HG03066 (cell line): ENCODE measurements at regions not wholly inside any gene's neighbourhood (a gene's known extent, or its start where the extent isn't known, plus 50 kb on each side); places are given as distances from the start of the nearest gene placed in this dataset.
A peak's percentile ranks its signal among the peaks of the same experiment; 100 is the strongest.
"Not testable (repeated sequence)": the region's sequence is repeated elsewhere in the genome, so short reads cannot be mapped to it uniquely, and the experiment has no call there.

Experiments used
- ATAC-seq: cut with Tn5 transposase; IDR thresholded peaks from one replicate; pipeline ENCODE4 v1.9.1; 2021; ENCODE audit warnings: low read depth; ENCODE audit not compliant: unreplicated experiment

DNA sequence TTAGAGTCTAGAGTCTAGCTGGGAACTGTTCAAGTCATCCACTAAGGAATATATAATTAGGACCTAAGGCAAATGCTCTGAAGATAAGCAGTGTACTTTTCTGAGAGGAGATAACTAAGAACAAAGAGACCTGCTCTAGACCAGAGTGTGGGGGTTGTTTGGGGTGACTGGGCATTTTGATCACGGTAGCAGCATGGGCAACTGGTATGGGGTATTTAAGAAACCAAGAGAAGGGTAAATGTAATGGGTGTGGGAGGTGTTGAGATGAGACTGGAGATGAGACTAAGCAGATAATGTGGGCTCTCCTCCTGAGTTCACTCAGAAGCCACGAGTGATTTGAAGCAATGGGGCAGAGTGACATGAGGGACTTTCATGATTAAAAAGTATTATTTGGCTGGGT lies 1082.9 kb downstream of the GATA3 start:
- no peak for ATAC-seq

DNA sequence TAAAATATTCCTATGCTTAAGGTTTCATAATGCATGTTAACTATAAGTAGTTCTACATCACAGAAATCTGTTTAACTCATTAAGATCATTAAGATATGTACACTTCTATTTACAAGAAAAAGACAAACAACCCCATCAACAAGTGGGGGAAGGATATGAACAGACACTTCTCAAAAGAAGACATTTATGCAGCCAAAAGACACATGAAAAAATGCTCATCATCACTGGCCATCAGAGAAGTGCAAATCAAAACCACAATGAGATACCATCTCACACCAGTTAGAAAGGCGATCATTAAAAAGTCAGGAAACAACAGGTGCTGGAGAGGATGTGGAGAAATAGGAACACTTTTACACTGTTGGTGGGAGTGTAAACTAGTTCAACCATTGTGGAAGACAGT lies 1084.3 kb downstream of the GATA3 start:
- not testable (repeated sequence) for ATAC-seq

DNA sequence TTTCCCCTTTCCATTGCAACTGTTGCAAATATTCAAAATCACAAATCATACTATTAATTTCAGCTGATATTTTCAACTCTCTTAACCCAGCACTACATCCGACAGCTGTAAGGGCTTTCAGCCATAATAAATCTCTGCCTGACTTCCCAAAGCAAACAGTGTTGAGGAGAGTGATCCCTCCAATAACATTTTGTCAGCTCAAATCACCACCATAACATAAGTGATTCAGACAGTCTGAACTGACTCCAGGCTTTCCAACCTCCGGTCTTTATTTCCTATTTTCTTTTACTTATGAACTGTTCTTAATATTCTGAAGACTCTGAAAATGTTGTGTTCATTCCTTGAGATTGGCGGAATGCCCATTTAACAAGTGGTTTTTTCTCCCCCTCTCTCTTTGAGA lies 1085.9 kb downstream of the GATA3 start:
- no peak for ATAC-seq

DNA sequence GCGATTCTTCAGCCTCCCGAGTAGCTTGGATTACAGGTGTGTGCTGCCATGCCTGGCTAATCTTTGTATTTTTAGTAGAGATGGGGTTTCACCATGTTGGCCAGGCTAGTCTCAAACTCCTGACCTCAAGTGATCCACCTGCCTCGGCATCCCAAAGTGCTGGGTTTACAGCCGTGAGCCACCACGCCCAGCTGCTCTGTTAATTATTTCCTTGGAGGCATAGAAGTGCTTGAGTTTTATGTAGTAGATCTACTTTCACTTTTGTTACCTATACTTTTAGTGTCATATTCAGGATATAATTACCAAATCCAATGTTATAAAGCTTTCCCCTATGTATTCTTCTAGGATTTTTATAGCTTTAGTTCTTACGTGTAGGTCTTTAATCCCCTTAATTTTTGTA lies 1093.0 kb downstream of the GATA3 start:
- no peak for ATAC-seq

DNA sequence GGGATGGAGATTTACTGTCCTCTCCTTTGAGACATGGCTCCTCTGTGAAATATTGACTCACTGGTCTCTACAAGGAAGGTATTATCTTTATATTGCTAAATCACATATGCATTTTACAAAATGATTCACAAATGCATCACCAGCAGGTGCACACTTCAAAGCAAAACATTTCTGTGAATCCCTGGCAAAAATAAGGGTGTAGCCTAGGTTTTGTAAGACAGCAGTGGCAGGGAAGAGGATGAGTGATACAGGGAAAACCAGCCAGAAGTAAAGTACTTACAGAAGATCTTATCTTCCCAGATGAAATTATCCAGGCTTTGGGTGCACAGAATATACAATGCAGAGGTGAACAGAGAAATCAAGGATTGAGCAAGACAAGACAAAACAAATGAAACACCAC lies 1094.6 kb downstream of the GATA3 start:
- ATAC-seq = no peak

DNA sequence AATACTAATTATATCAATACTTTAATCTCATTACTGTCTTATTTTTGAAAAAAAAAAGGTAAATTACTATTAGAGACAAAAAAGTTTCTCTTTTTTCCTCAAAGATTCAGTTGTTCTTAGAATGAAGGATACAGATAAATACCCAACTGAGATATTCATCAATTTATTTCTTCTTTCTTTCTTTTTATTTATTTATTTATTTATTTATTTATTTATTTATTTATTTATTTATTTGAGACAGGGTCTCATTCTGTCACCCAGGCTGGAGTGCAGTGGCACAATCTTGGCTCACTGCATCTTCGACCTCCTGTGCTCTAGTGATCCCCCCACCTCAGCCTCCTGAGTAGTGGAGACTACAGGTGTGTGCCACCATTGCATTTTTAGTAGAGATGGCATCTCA lies 1098.6 kb downstream of the GATA3 start:
- ATAC-seq = not testable (repeated sequence)

DNA sequence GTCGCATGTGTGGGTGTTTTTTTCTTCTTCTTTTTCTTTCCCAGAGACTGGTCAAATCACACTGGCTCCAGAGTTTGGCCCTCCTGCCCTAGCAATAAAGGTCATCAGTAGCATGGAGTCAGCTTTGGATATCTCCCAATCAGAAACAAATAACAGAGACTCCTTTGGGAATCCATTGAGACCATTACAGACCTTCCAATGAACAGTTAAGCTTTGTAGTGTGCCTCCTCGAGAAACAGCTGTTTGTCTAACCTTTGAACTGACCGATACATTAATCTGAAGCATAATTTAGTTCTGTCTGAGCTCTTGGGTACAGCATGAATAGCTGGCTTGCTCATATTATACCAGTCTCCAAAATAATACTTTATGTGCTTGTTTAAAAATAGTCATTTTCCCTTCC lies 1103.2 kb downstream of the GATA3 start:
- no peak for ATAC-seq

DNA sequence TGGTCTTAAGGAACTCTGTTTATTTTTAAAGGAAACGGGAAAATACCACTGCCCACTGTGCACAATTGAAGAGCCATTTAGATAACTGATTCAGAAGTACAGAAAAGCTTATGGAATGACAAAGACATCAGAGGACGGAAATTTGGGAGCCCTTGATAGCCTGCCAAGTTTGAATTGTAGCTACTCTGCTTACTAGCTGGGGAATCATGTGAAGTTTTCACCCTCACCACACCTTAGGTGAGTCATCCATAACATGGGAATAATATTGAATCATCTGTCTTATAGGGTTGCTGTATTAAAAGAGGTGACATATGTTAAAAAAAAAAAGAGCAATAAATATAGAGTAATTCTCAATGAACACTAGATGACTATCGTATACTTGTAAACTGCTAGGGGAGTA lies 1104.2 kb downstream of the GATA3 start:
- ATAC-seq = no peak

DNA sequence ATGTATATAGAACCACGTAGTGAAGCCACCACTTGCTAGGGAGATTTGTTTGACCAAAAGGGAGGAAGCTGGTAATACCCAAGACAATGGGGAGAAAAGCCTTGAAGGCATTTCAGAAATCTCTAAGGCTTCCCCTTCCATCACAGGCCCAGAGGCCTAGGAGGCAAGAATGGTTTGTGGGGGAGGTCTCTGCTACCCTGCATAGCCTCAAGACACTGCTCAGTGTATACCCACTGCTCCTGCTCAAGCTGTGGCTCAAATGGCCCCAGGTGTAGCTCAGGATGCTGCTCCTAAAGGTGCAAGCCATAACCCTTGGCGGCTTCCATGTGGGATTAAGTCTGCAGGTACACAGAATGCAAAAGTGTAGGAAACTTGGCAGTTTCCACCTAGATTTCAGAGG lies 1105.8 kb downstream of the GATA3 start:
- no peak for ATAC-seq

DNA sequence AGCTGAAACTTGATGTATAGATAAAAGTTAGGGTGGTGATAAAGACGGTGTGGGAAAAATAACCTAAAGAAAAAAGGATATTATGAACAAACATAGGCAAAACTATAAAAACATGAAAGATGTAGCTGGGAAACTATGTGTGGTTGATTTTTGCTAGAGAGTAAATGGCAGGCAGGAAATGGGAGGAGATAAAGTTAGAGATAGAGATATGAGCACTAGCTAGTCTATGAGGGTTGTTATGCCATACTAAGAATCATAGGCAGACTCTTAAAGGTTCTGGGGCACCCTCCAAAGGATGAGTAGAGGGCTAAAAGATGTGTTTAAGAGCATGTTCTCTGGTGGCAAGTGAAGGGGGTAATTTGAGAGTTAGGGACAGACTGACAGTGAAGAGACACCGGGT lies 1109.2 kb downstream of the GATA3 start:
- no peak for ATAC-seq

DNA sequence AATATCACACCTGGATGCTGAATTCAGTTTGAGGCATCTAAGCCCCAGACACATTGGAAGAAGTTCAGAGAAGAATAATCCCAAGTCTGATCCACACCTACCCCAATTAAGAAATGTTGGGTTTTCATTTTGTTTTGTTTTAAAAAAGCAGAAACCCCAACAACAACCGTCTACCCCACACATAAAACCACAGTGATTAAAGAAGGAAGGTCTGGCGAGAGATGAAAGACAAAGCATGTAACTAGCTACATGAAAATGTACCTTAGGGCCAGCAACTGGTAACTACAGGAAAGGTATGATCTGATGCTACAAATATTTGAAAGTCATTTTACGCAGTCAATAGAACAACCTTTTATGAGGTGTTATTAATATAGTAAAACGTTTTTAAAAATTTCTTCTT lies 1112.3 kb downstream of the GATA3 start:
- no peak for ATAC-seq

DNA sequence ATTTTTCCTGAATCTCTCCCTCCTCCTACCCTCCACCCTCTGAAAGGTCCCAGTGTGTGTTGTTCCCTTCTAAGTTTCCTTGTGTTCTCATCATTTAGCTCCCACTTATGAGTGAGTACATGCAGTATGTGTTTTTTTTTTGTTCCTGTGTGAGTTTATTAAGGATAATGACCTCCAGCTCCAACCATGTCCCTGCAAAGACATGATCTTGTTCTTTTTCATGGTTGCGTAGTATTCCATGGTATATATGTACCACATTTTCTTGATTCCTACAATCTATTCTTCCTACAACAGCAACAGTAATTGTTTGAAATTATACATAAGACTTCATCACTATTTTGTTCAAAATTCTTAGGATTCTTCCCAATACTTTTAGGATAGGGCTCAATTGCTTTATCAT lies 1117.8 kb downstream of the GATA3 start:
- ATAC-seq = no peak

DNA sequence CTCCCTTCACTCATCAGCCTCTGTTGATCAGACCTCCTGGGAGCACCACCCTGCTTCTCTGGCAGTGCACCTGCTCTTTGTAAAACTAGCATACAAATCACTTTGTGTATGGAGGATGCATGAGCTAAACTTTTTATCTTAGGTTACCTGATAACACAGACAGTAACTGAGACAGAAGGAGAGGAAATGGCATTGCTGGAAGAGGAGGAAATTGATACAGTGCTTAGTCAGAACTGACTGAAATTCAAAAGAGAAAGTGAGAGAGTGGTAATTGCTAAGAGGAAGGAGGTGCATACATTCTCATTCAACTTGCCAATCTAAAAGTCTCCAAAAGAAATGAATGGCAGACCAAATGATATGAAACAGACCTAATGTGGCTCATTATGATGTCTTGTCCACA lies 1120.7 kb downstream of the GATA3 start:
- no peak for ATAC-seq

DNA sequence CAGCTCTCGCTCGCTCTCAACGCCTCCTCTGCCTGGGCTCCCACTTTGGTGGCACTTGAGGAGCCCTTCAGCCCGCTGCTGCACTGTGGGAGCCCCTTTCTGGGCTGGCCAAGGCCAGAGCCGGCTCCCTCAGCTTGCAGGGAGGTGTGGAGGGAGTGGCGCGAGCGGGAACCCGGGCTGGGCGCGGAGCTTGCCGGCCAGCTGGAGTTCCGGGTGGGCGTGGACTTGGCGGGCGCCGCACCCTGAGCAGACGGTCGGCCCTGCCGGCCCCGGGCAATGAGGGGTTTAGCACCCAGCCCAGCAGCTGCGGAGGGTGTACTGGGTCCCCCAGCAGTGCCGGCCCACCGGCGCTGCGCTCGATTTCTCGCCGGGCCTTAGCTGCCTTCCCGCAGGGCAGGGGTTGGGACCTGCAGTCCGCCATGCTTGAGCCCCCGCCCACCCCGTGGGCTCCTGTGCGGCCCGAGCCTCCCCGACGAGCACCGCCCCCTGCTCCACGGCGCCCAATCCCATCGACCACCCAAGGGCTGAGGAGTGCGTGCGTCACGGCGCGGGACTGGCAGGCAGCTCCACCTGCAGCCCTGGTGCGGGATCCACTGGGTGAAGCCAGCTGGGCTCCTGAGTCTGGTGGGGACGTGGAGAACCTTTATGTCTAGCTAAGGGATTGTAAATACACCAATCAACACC lies 1128.9 kb downstream of the GATA3 start:
- ATAC-seq = not testable (repeated sequence)

DNA sequence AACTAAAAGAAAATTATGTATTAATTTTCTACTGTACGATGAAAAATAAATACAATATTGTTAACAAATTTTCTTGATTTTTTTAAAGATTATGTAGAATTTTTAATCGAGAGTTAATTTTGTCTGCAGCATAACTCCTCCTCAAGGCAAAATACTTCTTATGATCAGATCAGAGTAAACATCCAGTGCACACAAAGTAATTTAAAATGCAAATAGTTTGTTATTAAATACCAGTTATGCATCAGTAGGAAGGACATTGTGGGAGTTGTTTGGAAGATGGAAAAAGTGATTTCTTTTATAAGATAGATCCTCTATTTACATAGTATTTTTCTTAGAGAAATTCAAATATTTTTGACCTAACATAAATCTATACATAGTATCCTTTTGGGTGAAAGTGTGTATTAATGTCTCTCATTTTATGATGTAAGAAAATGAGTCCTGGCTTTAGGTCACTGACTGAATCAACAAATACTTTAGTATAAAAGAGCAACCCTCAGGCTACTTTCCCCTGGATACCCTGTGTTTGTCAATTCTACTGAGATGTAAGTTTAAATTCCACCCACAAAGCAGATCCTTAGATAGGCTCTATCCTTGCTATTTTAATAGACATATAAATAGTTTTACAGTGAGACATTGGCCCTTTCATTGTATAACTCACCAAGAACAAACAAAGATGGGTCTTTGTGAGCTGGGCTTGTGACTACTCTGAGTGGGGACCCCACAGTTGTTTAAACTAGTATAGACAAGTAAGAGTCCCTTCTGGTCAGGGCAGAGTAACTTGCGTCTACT lies 1133.7 kb downstream of the GATA3 start:
- ATAC-seq = no peak

DNA sequence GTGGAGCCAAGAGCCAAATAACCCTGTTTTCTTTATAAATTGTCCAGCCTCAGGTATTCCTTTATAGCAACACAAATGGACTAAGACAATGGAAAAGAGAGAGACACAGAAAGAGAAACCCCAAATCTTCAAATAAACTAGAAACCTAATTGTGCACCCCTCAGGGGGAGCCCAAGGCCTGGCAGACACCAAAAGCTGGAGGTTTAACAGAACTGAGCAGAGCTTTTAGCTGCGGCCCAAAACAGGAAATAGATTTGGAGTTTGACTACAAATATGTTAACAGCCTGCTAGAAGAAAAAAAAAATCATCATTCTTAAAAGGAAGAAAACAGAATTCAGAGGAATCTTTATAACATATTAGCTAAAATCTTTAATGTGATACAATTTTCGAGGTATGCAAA lies 1135.0 kb downstream of the GATA3 start:
- ATAC-seq = no peak

DNA sequence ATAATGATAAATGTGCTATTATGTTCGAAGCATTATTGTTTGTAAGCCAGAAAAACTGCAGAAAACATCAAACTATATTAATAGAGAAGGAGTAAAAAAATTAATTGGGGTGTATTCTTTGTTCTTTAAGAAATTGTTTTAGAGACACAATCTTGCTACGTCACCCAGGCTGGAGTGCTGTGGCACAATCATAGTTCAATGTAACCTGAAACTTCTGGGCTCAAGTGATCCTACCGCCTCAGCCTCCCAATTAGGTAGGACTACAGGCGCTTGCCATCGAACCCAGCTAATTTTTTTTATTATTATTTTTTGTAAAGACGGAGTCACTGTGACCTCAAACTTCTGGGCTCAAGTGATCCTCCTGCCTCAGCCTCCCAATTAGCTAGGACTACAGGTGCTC lies 1138.6 kb downstream of the GATA3 start:
- no peak for ATAC-seq

DNA sequence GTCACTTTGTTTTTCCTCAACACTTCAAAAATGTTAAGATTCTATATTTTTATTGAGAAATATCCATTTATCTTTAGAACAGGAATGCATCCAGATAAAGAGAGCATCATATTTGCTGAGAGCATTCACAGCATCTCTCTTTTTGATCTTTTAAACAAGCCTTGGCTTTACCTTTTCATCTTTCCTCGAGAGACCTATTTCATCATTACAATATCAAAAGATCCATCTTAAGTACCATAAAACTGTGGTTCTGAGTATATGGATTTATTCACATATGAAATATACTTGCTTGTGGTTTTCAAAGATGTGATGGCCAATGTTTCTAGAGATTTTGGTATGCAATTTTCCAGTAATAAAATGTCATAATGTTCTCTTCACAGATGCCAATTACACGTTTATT lies 1140.9 kb downstream of the GATA3 start:
- ATAC-seq = no peak

DNA sequence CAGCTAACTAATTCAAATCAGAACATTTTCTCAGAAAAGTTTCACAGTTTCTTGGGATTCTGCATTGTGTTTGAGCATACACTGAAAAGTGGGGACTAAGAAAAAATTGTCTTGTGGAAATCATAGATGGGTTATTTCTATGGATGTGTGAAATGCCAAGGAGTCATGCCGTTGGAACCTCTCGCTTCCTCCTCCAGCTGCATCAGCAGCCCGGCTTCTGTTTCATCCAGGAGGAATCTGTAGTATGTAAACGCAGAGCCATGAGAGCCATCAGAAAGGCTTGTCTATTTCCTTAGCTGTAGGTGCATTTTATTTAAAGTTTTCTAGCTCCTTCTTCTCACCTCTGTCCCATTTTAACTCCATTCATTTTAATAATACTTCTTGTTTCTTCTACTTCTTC lies 1144.1 kb downstream of the GATA3 start:
- no peak for ATAC-seq

DNA sequence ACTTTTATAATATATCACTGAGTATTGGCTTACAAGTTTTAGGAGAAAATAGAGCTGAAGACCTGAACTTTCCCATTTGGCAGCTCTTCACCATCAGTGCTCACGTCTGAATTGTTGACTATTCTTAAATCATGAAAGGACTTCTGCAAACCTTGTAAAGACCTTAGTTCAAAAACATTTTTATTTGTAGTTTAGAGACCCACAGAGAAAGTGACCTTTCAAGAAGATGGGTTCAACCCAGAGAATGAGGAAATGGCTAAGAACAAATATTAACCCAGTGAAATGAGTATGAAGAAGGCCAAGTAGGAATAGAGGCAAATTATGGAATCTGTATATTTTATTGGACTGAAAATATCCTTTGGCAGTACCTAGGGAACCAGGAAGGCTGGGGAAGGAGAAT lies 1151.1 kb downstream of the GATA3 start:
- ATAC-seq = no peak

DNA sequence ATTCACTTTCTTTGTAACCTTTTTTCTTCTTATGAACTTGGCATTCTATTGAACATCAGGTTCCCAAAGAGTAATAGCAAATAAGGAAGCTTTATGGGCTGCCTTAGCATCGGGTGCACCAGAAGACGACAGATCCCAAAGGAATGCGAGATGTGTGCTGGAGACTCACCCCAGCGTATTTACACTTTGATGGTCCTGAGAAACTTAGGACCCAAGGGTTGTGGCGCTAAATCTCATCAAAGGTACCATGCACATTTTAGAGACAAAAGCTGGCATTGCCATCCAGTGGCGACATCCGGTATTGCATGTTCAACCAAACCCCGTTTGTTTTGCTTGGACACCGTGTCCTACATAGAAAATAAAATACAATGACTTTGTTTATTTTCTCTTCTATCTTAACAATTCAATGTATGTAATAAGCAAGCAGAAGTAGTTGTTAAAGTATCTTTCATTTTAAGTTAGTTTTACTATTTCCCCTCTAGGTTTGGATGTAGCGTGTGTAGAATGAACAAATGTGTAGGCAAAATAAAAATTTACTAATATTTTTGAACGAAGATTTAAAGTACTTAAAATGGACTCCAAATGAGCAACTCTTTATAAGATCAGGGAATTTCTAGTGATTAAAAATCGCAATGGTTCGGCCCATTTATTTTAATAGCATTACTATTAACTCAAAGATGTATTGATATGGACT lies 1154.8 kb downstream of the GATA3 start:
- ATAC-seq = peak; percentile 72

DNA sequence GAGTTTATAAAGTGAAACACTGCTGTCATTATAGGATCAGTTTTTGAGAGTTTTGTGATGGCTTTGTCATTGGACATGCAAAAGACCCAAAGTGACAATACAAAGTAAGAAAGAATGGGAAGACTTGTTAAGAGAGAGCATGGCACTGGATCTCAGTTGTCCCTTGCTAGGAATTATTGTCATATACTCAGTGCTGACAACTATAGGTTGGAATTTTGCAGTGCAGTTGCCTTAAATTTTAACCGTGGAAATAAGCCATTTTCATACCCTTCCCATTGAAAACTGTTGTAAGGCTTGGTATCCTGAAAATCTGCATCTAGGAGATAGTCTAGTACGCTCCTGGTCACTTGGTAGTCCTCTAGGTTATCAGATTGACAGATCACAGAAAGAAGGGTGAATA lies 1156.7 kb downstream of the GATA3 start:
- ATAC-seq = no peak
